ENCODE measurements at regions not wholly inside any gene's neighbourhood (a gene's known extent, or its start where the extent isn't known, plus 50 kb on each side); places are given as distances from the start of the nearest gene placed in this dataset.
"Not testable (repeated sequence)": the region's sequence is repeated elsewhere in the genome, so short reads cannot be mapped to it uniquely, and the experiment has no call there.

GRCh38 chr4:60422439-60422838 lies 777.7 kb upstream of the ADGRL3 start:
- no peak overlapping the region for H2AK5ac ChIP-seq (ENCODE audit: insufficient read length, low read length)
- no peak for DNase-seq
- H4K8ac ChIP-seq (replicated peaks; ENCODE audit: insufficient read length, low read depth, low read length), result no peak overlapping the region
- WGBS (ENCODE audit: extremely low coverage, insufficient read length, low lambda C conversion rate), result no CpG with 5 or more reads among the region's 4 CpGs
- no peak overlapping the region for H2AFZ ChIP-seq (ENCODE audit: low read length)
- no peaks in the 10 kb centered on the region for H3K9me3 ChIP-seq (ENCODE audit: control insufficient read depth, low read depth, low read length)
- H3K27me3 ChIP-seq (ENCODE audit: insufficient read depth, low read length), result no peaks in the 10 kb centered on the region
- no peak overlapping the region for H3K4ac ChIP-seq (ENCODE audit: low read depth, low read length)
- no peak overlapping the region for H3K18ac ChIP-seq (ENCODE audit: insufficient read length, low read depth, low read length)
- H3K4me1 Mint-ChIP-seq, result peaks cover 5 to 14% of the 10 kb centered on the region in 2 experiments
- no peaks in the 10 kb centered on the region; the same call in 1 of the 2 replicates for H3K4me1 ChIP-seq (ENCODE audit: insufficient read depth, low read length)
- no peak overlapping the region for H3K27ac ChIP-seq (ENCODE audit: insufficient read length, low read depth, low read length)
- no peak overlapping the region for H4K91ac ChIP-seq (ENCODE audit: insufficient read length, low read depth, low read length)
- H3T11ph ChIP-seq (ENCODE audit: low read length), result no peak overlapping the region
- H4K5ac ChIP-seq (ENCODE audit: insufficient read length, low read depth, low read length), result no peak overlapping the region
- no peaks in the 10 kb centered on the region for H3K27me3 Mint-ChIP-seq (ENCODE audit: low read depth)
- H3K14ac ChIP-seq (ENCODE audit: insufficient read depth, low read length), result no peak overlapping the region
- H3K23me2 ChIP-seq (ENCODE audit: insufficient read length, low read depth, low read length, poor library complexity, severe bottlenecking), result no peaks in the 10 kb centered on the region
- no peaks in the 10 kb centered on the region for H4K20me1 ChIP-seq (ENCODE audit: control insufficient read depth, insufficient read depth, insufficient read length)
- H3K79me2 ChIP-seq (ENCODE audit: insufficient read depth, low read length), result no peaks in the 10 kb centered on the region
- no peak overlapping the region for H3K56ac ChIP-seq (ENCODE audit: insufficient read length, low read depth, low read length)
- H3K79me1 ChIP-seq (ENCODE audit: insufficient read depth, low read depth, low read length, poor library complexity, severe bottlenecking), result no peaks in the 10 kb centered on the region
- no peak overlapping the region; the same call in 1 of the 2 replicates for H2BK15ac ChIP-seq (ENCODE audit: low read depth, low read length)
- peaks cover 0 to 5% of the 10 kb centered on the region in 2 experiments; a peak in 3 of 5 replicates for H3K9me3 Mint-ChIP-seq
- H3K36me3 Mint-ChIP-seq (ENCODE audit: insufficient read depth in 1 of 3, low read depth in 3 of 3), result peaks cover 0 to 5% (median 4%) of the 10 kb centered on the region in 3 experiments; a peak in 4 of 7 replicates
- no peak overlapping the region for H3K9ac ChIP-seq (ENCODE audit: extremely low read depth, insufficient read length, low read length)
- no peak overlapping the region for H2BK5ac ChIP-seq (ENCODE audit: insufficient read length, low read length)
- H3K4me3 Mint-ChIP-seq, result no peak overlapping the region
- no peak overlapping the region for H2BK120ac ChIP-seq (ENCODE audit: low read depth, low read length, poor library complexity, severe bottlenecking)
- no peak overlapping the region for H3K23ac ChIP-seq (ENCODE audit: insufficient read length, low read depth, low read length)
- H3K4me2 ChIP-seq (ENCODE audit: insufficient read depth, insufficient read length, low read length), result no peak overlapping the region
- no peak overlapping the region for H2BK12ac ChIP-seq (ENCODE audit: insufficient read length, low read depth, low read length)
- no peak overlapping the region for H3K27ac Mint-ChIP-seq
- no peak overlapping the region for H2BK20ac ChIP-seq (ENCODE audit: low read depth, low read length, poor library complexity, severe bottlenecking)
- TF ChIP-seq CTCF (conservative IDR thresholded peaks at IDR 0.05), result no peak

- not testable (repeated sequence) for H3K27ac ChIP-seq (ENCODE audit: insufficient read length, low read depth, low read length); H3K23me2 ChIP-seq (ENCODE audit: insufficient read length, low read depth, low read length, poor library complexity, severe bottlenecking); H4K8ac ChIP-seq (replicated peaks; ENCODE audit: insufficient read length, low read depth, low read length); H4K91ac ChIP-seq (ENCODE audit: insufficient read length, low read depth, low read length); H3K27ac Mint-ChIP-seq; H3K27me3 Mint-ChIP-seq (ENCODE audit: low read depth); H3K79me2 ChIP-seq (ENCODE audit: insufficient read depth, low read length); H2AFZ ChIP-seq (ENCODE audit: low read length); H2BK12ac ChIP-seq (ENCODE audit: insufficient read length, low read depth, low read length); H4K20me1 ChIP-seq (ENCODE audit: control insufficient read depth, insufficient read depth, insufficient read length); H2BK15ac ChIP-seq (ENCODE audit: low read depth, low read length); H3K56ac ChIP-seq (ENCODE audit: insufficient read length, low read depth, low read length); H4K5ac ChIP-seq (ENCODE audit: insufficient read length, low read depth, low read length); H3K14ac ChIP-seq (ENCODE audit: insufficient read depth, low read length); H2BK120ac ChIP-seq (ENCODE audit: low read depth, low read length, poor library complexity, severe bottlenecking); DNase-seq; H3K36me3 Mint-ChIP-seq (ENCODE audit: insufficient read depth in 1 of 3, low read depth in 3 of 3); H2BK20ac ChIP-seq (ENCODE audit: low read depth, low read length, poor library complexity, severe bottlenecking); H3K9me3 Mint-ChIP-seq; H3K4me1 ChIP-seq (ENCODE audit: insufficient read depth, low read length); H3K27me3 ChIP-seq (ENCODE audit: insufficient read depth, low read length); H3K79me1 ChIP-seq (ENCODE audit: insufficient read depth, low read depth, low read length, poor library complexity, severe bottlenecking); H3K4me3 Mint-ChIP-seq; H3K9me3 ChIP-seq (ENCODE audit: control insufficient read depth, low read depth, low read length); H2BK5ac ChIP-seq (ENCODE audit: insufficient read length, low read length); H2AK5ac ChIP-seq (ENCODE audit: insufficient read length, low read length); H3K23ac ChIP-seq (ENCODE audit: insufficient read length, low read depth, low read length); H3T11ph ChIP-seq (ENCODE audit: low read length); H3K9ac ChIP-seq (ENCODE audit: extremely low read depth, insufficient read length, low read length); H3K4me2 ChIP-seq (ENCODE audit: insufficient read depth, insufficient read length, low read length); H3K18ac ChIP-seq (ENCODE audit: insufficient read length, low read depth, low read length); H3K4ac ChIP-seq (ENCODE audit: low read depth, low read length)
- peaks cover 5 to 14% of the 10 kb centered on the region in 2 experiments for H3K4me1 Mint-ChIP-seq
These were observed 776.4 kb upstream of the ADGRL3 start for GRCh38 chr4:60423573-60424184.

Data from H9 (cell line).